ENCODE measurements at regions not wholly inside any gene's neighbourhood (a gene's known extent, or its start where the extent isn't known, plus 50 kb on each side); places are given as distances from the start of the nearest gene placed in this dataset.
"Not testable (repeated sequence)": the region's sequence is repeated elsewhere in the genome, so short reads cannot be mapped to it uniquely, and the experiment has no call there.

- Mint-ChIP-seq H3K9me3 (no peaks in the 10 kb centered on the region), H3K4me1 (no peaks in the 10 kb centered on the region), H3K27ac (no peak overlapping the region), H3K36me3 (no peaks in the 10 kb centered on the region), H3K4me3 (no peak overlapping the region), H3K27me3 (no peaks in the 10 kb centered on the region)
- DNase-seq, result no peak
- POLR2A ChIA-PET, result no interaction called here
- no peak for ATAC-seq (ENCODE audit: low read depth)
These were observed 112.7 kb downstream of the SHANK2 start for GRCh38 chr11:71139516-71140205.

GRCh38 chr11:71138737-71139425, 113.5 kb downstream of the SHANK2 start:
- H3K4me3 Mint-ChIP-seq, result no peak overlapping the region
- H3K9me3 Mint-ChIP-seq, result no peaks in the 10 kb centered on the region
- no peak for ATAC-seq (ENCODE audit: low read depth)
- H3K27ac Mint-ChIP-seq, result no peak overlapping the region
- no peaks in the 10 kb centered on the region for H3K36me3 Mint-ChIP-seq
- no peak for DNase-seq
- no peaks in the 10 kb centered on the region for H3K4me1 Mint-ChIP-seq
- H3K27me3 Mint-ChIP-seq, result no peaks in the 10 kb centered on the region
- POLR2A ChIA-PET, result no interaction called here

GRCh38 chr11:71137376-71137775, 115.0 kb downstream of the SHANK2 start:
- POLR2A ChIA-PET, result no interaction called here
- Mint-ChIP-seq H3K4me1 (no peaks in the 10 kb centered on the region), H3K9me3 (no peaks in the 10 kb centered on the region), H3K4me3 (no peak overlapping the region), H3K27me3 (no peaks in the 10 kb centered on the region), H3K27ac (no peak overlapping the region), H3K36me3 (no peaks in the 10 kb centered on the region)
- ATAC-seq (ENCODE audit: low read depth) (no peak), DNase-seq (no peak)

- H3K4me3 Mint-ChIP-seq, result no peak overlapping the region
- DNase-seq, result no peak
- H3K9me3 Mint-ChIP-seq, result no peaks in the 10 kb centered on the region
- H3K36me3 Mint-ChIP-seq, result no peaks in the 10 kb centered on the region
- H3K27ac Mint-ChIP-seq, result no peak overlapping the region
- no peaks in the 10 kb centered on the region for H3K27me3 Mint-ChIP-seq
- POLR2A ChIA-PET, result no interaction called here
- ATAC-seq (ENCODE audit: low read depth), result no peak
- no peaks in the 10 kb centered on the region for H3K4me1 Mint-ChIP-seq
These were observed 116.1 kb downstream of the SHANK2 start for GRCh38 chr11:71136095-71136845.

- DNase-seq (no peak), ATAC-seq (ENCODE audit: low read depth) (no peak)
- no peaks in the 10 kb centered on the region for H3K27me3 Mint-ChIP-seq
- H3K27ac Mint-ChIP-seq, result no peak overlapping the region
- H3K9me3 Mint-ChIP-seq, result no peaks in the 10 kb centered on the region
- no peak overlapping the region for H3K4me3 Mint-ChIP-seq
- no peaks in the 10 kb centered on the region for H3K36me3 Mint-ChIP-seq
- no peaks in the 10 kb centered on the region for H3K4me1 Mint-ChIP-seq
- POLR2A ChIA-PET, result no interaction called here
These were observed 117.3 kb downstream of the SHANK2 start for GRCh38 chr11:71135112-71135511.

- Mint-ChIP-seq H3K36me3 (no peaks in the 10 kb centered on the region), H3K4me1 (no peaks in the 10 kb centered on the region), H3K9me3 (no peaks in the 10 kb centered on the region), H3K27ac (no peak overlapping the region), H3K4me3 (no peak overlapping the region), H3K27me3 (no peaks in the 10 kb centered on the region)
- ATAC-seq (ENCODE audit: low read depth) (no peak), DNase-seq (no peak)
- POLR2A ChIA-PET, result no interaction called here
These were observed 118.4 kb downstream of the SHANK2 start for GRCh38 chr11:71133946-71134345.

GRCh38 chr11:71131861-71132260, 120.5 kb downstream of the SHANK2 start:
- H3K9me3 Mint-ChIP-seq, result no peaks in the 10 kb centered on the region
- no peak for DNase-seq
- H3K4me1 Mint-ChIP-seq, result no peaks in the 10 kb centered on the region
- no peaks in the 10 kb centered on the region for H3K36me3 Mint-ChIP-seq
- H3K4me3 Mint-ChIP-seq, result no peak overlapping the region
- POLR2A ChIA-PET, result no interaction called here
- no peaks in the 10 kb centered on the region for H3K27me3 Mint-ChIP-seq
- ATAC-seq (ENCODE audit: low read depth), result no peak
- H3K27ac Mint-ChIP-seq, result no peak overlapping the region

GRCh38 chr11:71130106-71130505, 122.3 kb downstream of the SHANK2 start:
- no peak for ATAC-seq (ENCODE audit: low read depth)
- H3K9me3 Mint-ChIP-seq, result no peaks in the 10 kb centered on the region
- H3K27ac Mint-ChIP-seq, result no peak overlapping the region
- no peaks in the 10 kb centered on the region for H3K4me1 Mint-ChIP-seq
- no peaks in the 10 kb centered on the region for H3K27me3 Mint-ChIP-seq
- no peak overlapping the region for H3K4me3 Mint-ChIP-seq
- POLR2A ChIA-PET, result no interaction called here
- DNase-seq, result no peak
- H3K36me3 Mint-ChIP-seq, result no peaks in the 10 kb centered on the region

- Mint-ChIP-seq H3K27ac (no peak overlapping the region), H3K4me3 (no peak overlapping the region), H3K27me3 (no peaks in the 10 kb centered on the region), H3K4me1 (no peaks in the 10 kb centered on the region), H3K9me3 (no peaks in the 10 kb centered on the region), H3K36me3 (no peaks in the 10 kb centered on the region)
- no peak for ATAC-seq (ENCODE audit: low read depth)
- no peak for DNase-seq
- POLR2A ChIA-PET, result no interaction called here
These were observed 122.8 kb downstream of the SHANK2 start for GRCh38 chr11:71129624-71130023.

GRCh38 chr11:71127806-71128205, 124.6 kb downstream of the SHANK2 start:
- Mint-ChIP-seq H3K9me3 (peaks cover 4% of the 10 kb centered on the region), H3K4me1 (no peaks in the 10 kb centered on the region), H3K4me3 (no peak overlapping the region), H3K27me3 (no peaks in the 10 kb centered on the region), H3K27ac (no peak overlapping the region), H3K36me3 (no peaks in the 10 kb centered on the region)
- POLR2A ChIA-PET, result no interaction called here
- ATAC-seq (ENCODE audit: low read depth) (no peak), DNase-seq (no peak)

GRCh38 chr11:71126401-71126800, 126.0 kb downstream of the SHANK2 start:
- ATAC-seq (ENCODE audit: low read depth); H3K36me3 Mint-ChIP-seq; POLR2A ChIA-PET; H3K4me1 Mint-ChIP-seq; H3K27ac Mint-ChIP-seq; H3K27me3 Mint-ChIP-seq; H3K9me3 Mint-ChIP-seq; H3K4me3 Mint-ChIP-seq; DNase-seq: not testable (repeated sequence)

GRCh38 chr11:71125150-71125549, 127.2 kb downstream of the SHANK2 start:
- H3K36me3 Mint-ChIP-seq, result no peaks in the 10 kb centered on the region
- no peak overlapping the region for H3K27ac Mint-ChIP-seq
- no peak overlapping the region for H3K4me3 Mint-ChIP-seq
- POLR2A ChIA-PET, result no interaction called here
- H3K9me3 Mint-ChIP-seq, result peaks cover 4% of the 10 kb centered on the region
- ATAC-seq (ENCODE audit: low read depth) (no peak), DNase-seq (no peak)
- no peaks in the 10 kb centered on the region for H3K27me3 Mint-ChIP-seq
- H3K4me1 Mint-ChIP-seq, result no peaks in the 10 kb centered on the region

GRCh38 chr11:71124127-71124526, 128.2 kb downstream of the SHANK2 start:
- DNase-seq (no peak), ATAC-seq (ENCODE audit: low read depth) (no peak)
- Mint-ChIP-seq H3K27me3 (peaks cover 6% of the 10 kb centered on the region), H3K9me3 (peaks cover 4% of the 10 kb centered on the region), H3K36me3 (no peaks in the 10 kb centered on the region), H3K4me3 (no peak overlapping the region), H3K4me1 (no peaks in the 10 kb centered on the region), H3K27ac (no peak overlapping the region)
- POLR2A ChIA-PET, result no interaction called here

- H3K4me3 Mint-ChIP-seq, result no peak overlapping the region
- peaks cover 6% of the 10 kb centered on the region for H3K27me3 Mint-ChIP-seq
- no peaks in the 10 kb centered on the region for H3K36me3 Mint-ChIP-seq
- no peak overlapping the region for H3K27ac Mint-ChIP-seq
- no peaks in the 10 kb centered on the region for H3K4me1 Mint-ChIP-seq
- ATAC-seq (ENCODE audit: low read depth) (no peak), DNase-seq (no peak)
- POLR2A ChIA-PET, result no interaction called here
- peaks cover 4% of the 10 kb centered on the region for H3K9me3 Mint-ChIP-seq
These were observed 131.9 kb downstream of the SHANK2 start for GRCh38 chr11:71120471-71120896.

All from activated naive CD8-positive, alpha-beta T cell treated with anti-CD3 and anti-CD28 coated beads, Interleukin-2, amount 10 ng/mL, durations not matched to agents 7 days and 5 days (primary cell).